ENCODE measurements at regions not wholly inside any gene's neighbourhood (a gene's known extent, or its start where the extent isn't known, plus 50 kb on each side); places are given as distances from the start of the nearest gene placed in this dataset.

DNA sequence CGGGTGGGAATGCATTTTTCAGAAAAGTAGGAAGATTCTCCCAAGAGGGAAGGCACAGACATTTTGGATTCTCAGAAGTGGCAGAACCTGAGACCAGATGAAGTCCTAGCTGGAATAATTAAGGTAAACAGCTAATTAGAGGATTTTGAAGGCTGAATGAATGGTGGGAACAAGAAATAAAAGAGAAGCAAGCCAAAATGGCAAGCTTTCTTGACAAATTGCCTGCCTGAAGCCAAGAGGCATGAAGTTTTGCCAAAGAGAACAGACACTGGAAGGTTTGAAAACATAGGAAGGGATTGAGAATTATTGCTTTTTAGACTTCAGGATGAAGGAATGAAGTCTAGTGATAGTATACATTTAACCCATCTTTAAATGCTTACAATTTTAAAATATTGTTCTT, 115.0 kb upstream of the SEM1 start:
- dilution Hi-C loops (cut with HindIII; ENCODE audit: low sequenced_read_pairs, unreplicated experiment): no loop called here
- no peaks in the 10 kb centered on the region for H3K4me1 ChIP-seq (ENCODE audit: control insufficient read depth, insufficient read depth, low read length)
- no peak overlapping the region for H3K27ac ChIP-seq (ENCODE audit: insufficient read depth, low read length)
- H3K14ac ChIP-seq (replicated peaks; ENCODE audit: low read depth, low read length): no peak overlapping the region
- H3K9me1 ChIP-seq (ENCODE audit: insufficient read depth, low read length): no peaks in the 10 kb centered on the region
- no peaks in the 10 kb centered on the region for H3K79me1 ChIP-seq (ENCODE audit: low read depth in 1 of 2, low read length in 2 of 2)
- ChIA-PET POLR2A (ENCODE audit: unreplicated experiment) (no interaction called here), CTCF (no interaction called here)
- H4K20me1 ChIP-seq (ENCODE audit: insufficient read depth, low read length): no peaks in the 10 kb centered on the region
- H4K5ac ChIP-seq (ENCODE audit: low read depth, low read length): no peak overlapping the region
- no peak overlapping the region for H4K8ac ChIP-seq (ENCODE audit: low read depth in 2 of 2, low read length in 2 of 2)
- H3K4me2 ChIP-seq (ENCODE audit: low read depth, low read length): no peak overlapping the region
- H3K27me3 ChIP-seq (ENCODE audit: control insufficient read depth, insufficient read depth, low read length): no peaks in the 10 kb centered on the region
- no peaks in the 10 kb centered on the region for H3K36me3 ChIP-seq (ENCODE audit: control insufficient read depth, insufficient read depth, low read length)
- H2BK5ac ChIP-seq (ENCODE audit: low read depth, low read length, poor library complexity, severe bottlenecking): no peak overlapping the region
- H2BK120ac ChIP-seq (ENCODE audit: low read depth, low read length): no peak overlapping the region
- no peak for TF ChIP-seq RFX5 (IDR thresholded peaks at IDR 0.05; ENCODE audit: low read depth, low read length)
- TF ChIP-seq, protein P1, sequence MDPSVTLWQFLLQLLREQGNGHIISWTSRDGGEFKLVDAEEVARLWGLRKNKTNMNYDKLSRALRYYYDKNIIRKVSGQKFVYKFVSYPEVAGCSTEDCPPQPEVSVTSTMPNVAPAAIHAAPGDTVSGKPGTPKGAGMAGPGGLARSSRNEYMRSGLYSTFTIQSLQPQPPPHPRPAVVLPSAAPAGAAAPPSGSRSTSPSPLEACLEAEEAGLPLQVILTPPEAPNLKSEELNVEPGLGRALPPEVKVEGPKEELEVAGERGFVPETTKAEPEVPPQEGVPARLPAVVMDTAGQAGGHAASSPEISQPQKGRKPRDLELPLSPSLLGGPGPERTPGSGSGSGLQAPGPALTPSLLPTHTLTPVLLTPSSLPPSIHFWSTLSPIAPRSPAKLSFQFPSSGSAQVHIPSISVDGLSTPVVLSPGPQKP (IDR thresholded peaks at IDR 0.05; ENCODE audit: borderline replicate concordance, low read depth, low read length): no peak
- no peak for TF ChIP-seq BHLHE40 (IDR thresholded peaks at IDR 0.05; ENCODE audit: low read depth, low read length)
- TF ChIP-seq MAFK (IDR thresholded peaks at IDR 0.05; ENCODE audit: low read depth, low read length): no peak
- TF ChIP-seq POLR2A (IDR thresholded peaks at IDR 0.05; ENCODE audit: low read depth, low read length): no peak
- TF ChIP-seq NFE2L2 (IDR thresholded peaks at IDR 0.05; ENCODE audit: low read depth, low read length): no peak
- TF ChIP-seq RCOR1 (IDR thresholded peaks at IDR 0.05; ENCODE audit: insufficient replicate concordance, low read length): no peak
- TF ChIP-seq MXI1 (IDR thresholded peaks at IDR 0.05; ENCODE audit: borderline replicate concordance, low read depth, low read length): no peak
- TF ChIP-seq CHD1 (IDR thresholded peaks at IDR 0.05; ENCODE audit: low read depth, low read length): no peak
- H3K56ac ChIP-seq (ENCODE audit: extremely low read depth, insufficient read depth, low read length): no peak overlapping the region
- BruUV-seq (replicated peaks): no TSS peak
- no peak overlapping the region for H4K91ac ChIP-seq (ENCODE audit: insufficient read depth, low read depth, low read length)
- no peaks in the 10 kb centered on the region; the same call in 1 of the 2 replicates for H3K9me3 ChIP-seq (ENCODE audit: control insufficient read depth, insufficient read depth, low read length)
- no peak overlapping the region for H2AFZ ChIP-seq (replicated peaks; ENCODE audit: low read length, poor library complexity)
- no peak overlapping the region for H3K23ac ChIP-seq (ENCODE audit: low read depth, low read length)
- H2AK5ac ChIP-seq (ENCODE audit: low read depth, low read length): no peak overlapping the region
- in situ Hi-C loops (cut with MboI; ENCODE audit: low sequenced_read_pairs): no loop called here
- H2BK20ac ChIP-seq (ENCODE audit: low read depth, low read length): no peak overlapping the region
- ATAC-seq (ENCODE audit: low read depth) (no peak), DNase-seq (no peak)
- intact Hi-C loops (cut with micrococcal nuclease): no loop called here
- no peak overlapping the region for H3K18ac ChIP-seq (ENCODE audit: low read depth, low read length)
- H3K4ac ChIP-seq (ENCODE audit: low read depth, low read length): no peak overlapping the region
- WGBS, 2 experiments (ENCODE audit: extremely low coverage in 2 of 2, insufficient read length in 1 of 2): no CpG with 5 or more reads among the region's 1 CpG
- H2AK9ac ChIP-seq (replicated peaks; ENCODE audit: low read depth, low read length, poor library complexity): no peak overlapping the region
- no peak overlapping the region for H3K9ac ChIP-seq (ENCODE audit: low read depth, low read length)
- no peak overlapping the region for H3K4me3 ChIP-seq (ENCODE audit: insufficient read depth, low read depth, low read length)
- no peak overlapping the region for H2BK15ac ChIP-seq (ENCODE audit: low read depth, low read length)
